NB4 (cell line): ENCODE measurements at regions not wholly inside any gene's neighbourhood (a gene's known extent, or its start where the extent isn't known, plus 50 kb on each side); places are given as distances from the start of the nearest gene placed in this dataset.

Source experiments
- POLR2A ChIP-seq: IDR thresholded peaks from 2 replicates; pipeline ENCODE4 v1.6.1; 2011; ENCODE audit warnings: mild to moderate bottlenecking; ENCODE audit not compliant: insufficient read length; ENCODE audit errors: extremely low read depth
- TF ChIP-seq, protein P1 (sequence below): IDR thresholded peaks from one replicate; pipeline ENCODE4 v1.5.1; 2012; ENCODE audit warnings: low read depth, low read length
- TF ChIP-seq, protein P2 (sequence below): IDR thresholded peaks from 2 replicates; pipeline ENCODE4 v1.6.1; 2011; ENCODE audit warnings: low read depth, low read length

DNA sequence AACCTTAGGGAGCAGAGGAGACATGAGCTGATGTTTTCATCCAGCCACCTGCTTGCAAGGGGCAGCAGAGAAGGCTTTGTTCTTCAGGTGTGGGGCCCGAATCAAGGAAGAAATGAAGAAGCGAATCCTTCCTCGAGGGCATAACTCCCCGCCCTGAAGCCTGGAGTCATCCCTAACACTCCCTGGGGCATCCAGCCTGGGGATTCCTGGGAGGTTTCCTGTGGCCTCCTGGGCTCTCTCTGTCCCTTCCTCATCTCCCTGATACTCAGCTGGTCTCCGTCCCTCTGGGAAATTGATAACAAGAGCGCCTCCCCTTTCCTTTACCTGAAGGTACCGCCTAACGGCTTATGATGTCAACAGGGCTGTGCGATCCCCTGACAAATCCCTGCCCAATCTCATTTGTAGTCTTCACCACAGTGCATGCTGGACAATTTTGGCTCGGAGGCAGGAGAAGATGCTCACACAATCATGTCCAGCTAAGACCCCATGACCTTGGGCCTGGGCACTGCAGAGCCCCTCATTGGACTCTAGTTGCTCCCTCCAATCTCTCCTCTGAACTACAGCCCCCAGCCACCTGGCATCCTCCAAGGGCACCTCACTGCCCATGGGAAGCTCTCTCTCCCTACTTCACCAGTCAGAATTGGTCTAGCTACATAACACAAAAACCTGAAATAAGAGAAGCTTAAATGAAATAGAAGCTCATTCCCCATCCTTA lies 80.6 kb upstream of the RTL6 start:
- TF ChIP-seq, protein P1, sequence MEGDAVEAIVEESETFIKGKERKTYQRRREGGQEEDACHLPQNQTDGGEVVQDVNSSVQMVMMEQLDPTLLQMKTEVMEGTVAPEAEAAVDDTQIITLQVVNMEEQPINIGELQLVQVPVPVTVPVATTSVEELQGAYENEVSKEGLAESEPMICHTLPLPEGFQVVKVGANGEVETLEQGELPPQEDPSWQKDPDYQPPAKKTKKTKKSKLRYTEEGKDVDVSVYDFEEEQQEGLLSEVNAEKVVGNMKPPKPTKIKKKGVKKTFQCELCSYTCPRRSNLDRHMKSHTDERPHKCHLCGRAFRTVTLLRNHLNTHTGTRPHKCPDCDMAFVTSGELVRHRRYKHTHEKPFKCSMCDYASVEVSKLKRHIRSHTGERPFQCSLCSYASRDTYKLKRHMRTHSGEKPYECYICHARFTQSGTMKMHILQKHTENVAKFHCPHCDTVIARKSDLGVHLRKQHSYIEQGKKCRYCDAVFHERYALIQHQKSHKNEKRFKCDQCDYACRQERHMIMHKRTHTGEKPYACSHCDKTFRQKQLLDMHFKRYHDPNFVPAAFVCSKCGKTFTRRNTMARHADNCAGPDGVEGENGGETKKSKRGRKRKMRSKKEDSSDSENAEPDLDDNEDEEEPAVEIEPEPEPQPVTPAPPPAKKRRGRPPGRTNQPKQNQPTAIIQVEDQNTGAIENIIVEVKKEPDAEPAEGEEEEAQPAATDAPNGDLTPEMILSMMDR: no peak
- no peak for TF ChIP-seq POLR2A
- TF ChIP-seq, protein P2, sequence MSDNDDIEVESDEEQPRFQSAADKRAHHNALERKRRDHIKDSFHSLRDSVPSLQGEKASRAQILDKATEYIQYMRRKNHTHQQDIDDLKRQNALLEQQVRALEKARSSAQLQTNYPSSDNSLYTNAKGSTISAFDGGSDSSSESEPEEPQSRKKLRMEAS: no peak
